ENCODE measurements at regions not wholly inside any gene's neighbourhood (a gene's known extent, or its start where the extent isn't known, plus 50 kb on each side); places are given as distances from the start of the nearest gene placed in this dataset.

DNA sequence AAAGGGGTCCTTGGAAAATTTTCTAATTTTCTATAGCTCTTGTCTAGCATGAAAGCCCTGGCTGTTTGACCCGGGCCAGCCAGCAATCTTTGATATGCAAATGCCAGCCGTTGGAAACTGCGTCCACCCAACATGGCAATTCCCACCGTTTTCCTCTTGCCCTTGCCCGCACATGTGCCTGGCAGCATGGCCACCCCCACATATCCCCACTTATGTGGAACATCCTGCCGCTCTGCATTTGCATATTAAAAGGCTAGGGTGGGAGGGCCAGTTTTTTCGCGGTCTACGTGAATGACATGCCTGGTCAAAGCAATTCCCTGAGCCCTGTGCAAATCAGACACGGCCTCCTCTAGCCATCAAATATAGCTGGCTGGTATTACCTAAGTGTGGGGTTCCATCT, 110.3 kb upstream of the TDRD3 start:
- Histone ChIP-seq H3K4me1 (ENCODE audit: control insufficient read depth in 1 of 2, low read depth in 2 of 2) (no peaks in the 10 kb centered on the region), H3K27me3 (replicated peaks; ENCODE audit: insufficient read depth) (no peaks in the 10 kb centered on the region), H3K9me3 (no peaks in the 10 kb centered on the region), H3K36me3 (no peaks in the 10 kb centered on the region), H3K27ac (no peak overlapping the region), H3K4me3 (no peak overlapping the region)
- no peak for ATAC-seq (ENCODE audit: insufficient number of reproducible peaks, low FRiP score, low read depth)
- no peak for DNase-seq (ENCODE audit: low spot score)
- TF ChIP-seq, protein P1, sequence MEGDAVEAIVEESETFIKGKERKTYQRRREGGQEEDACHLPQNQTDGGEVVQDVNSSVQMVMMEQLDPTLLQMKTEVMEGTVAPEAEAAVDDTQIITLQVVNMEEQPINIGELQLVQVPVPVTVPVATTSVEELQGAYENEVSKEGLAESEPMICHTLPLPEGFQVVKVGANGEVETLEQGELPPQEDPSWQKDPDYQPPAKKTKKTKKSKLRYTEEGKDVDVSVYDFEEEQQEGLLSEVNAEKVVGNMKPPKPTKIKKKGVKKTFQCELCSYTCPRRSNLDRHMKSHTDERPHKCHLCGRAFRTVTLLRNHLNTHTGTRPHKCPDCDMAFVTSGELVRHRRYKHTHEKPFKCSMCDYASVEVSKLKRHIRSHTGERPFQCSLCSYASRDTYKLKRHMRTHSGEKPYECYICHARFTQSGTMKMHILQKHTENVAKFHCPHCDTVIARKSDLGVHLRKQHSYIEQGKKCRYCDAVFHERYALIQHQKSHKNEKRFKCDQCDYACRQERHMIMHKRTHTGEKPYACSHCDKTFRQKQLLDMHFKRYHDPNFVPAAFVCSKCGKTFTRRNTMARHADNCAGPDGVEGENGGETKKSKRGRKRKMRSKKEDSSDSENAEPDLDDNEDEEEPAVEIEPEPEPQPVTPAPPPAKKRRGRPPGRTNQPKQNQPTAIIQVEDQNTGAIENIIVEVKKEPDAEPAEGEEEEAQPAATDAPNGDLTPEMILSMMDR (IDR thresholded peaks at IDR 0.05): no peak

DNA sequence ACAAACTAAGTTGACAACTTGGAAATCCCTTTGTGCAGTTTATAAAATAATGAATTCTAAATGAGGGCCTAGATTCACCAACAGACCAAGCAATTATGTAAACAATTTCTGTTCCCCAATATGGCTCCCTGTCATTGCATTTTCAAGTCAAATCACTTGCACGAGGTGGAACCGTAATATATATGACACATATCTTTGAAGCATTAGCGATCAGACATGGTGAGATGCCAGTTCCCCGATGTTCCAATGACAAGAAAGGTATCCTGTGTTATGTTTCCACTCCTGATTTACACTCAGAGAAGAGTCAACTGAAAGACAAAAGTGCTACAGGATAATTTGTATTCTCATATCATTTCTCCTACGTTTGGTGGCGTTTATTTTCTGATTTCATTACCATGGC, 108.5 kb upstream of the TDRD3 start:
- DNase-seq (ENCODE audit: low spot score) (no peak), ATAC-seq (ENCODE audit: insufficient number of reproducible peaks, low FRiP score, low read depth) (no peak)
- Histone ChIP-seq H3K4me3 (no peak overlapping the region), H3K9me3 (no peaks in the 10 kb centered on the region), H3K4me1 (ENCODE audit: control insufficient read depth in 1 of 2, low read depth in 2 of 2) (no peaks in the 10 kb centered on the region), H3K36me3 (no peaks in the 10 kb centered on the region), H3K27me3 (replicated peaks; ENCODE audit: insufficient read depth) (no peaks in the 10 kb centered on the region), H3K27ac (no peak overlapping the region)
- TF ChIP-seq, protein P1 (IDR thresholded peaks at IDR 0.05): no peak

DNA sequence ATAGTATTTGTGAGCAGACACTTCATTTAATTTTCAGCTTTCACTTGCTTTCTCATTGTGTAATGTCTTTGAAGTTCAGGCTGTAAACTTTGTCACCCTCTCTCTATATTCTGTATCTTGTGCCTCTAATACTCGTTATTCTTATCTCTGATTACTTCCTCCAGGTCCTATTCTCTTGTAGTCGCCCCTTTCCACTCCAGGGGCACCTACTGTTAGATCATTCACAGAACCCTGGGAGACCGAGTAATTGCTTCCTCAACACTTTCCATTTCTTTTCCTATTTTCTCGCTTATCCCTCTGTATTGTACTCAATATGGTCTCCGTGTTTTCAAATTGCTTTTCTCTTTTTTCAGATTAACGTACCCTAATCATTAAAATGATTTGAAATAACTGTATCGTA, 93.9 kb upstream of the TDRD3 start:
- no peaks in the 10 kb centered on the region for H3K36me3 ChIP-seq
- no peak overlapping the region for H3K4me3 ChIP-seq
- ATAC-seq (ENCODE audit: insufficient number of reproducible peaks, low FRiP score, low read depth) (no peak), DNase-seq (ENCODE audit: low spot score) (no peak)
- H3K4me1 ChIP-seq (ENCODE audit: control insufficient read depth in 1 of 2, low read depth in 2 of 2): no peaks in the 10 kb centered on the region
- H3K27me3 ChIP-seq (replicated peaks; ENCODE audit: insufficient read depth): no peaks in the 10 kb centered on the region
- H3K27ac ChIP-seq: no peak overlapping the region
- no peaks in the 10 kb centered on the region for H3K9me3 ChIP-seq
- TF ChIP-seq, protein P1 (IDR thresholded peaks at IDR 0.05): no peak

DNA sequence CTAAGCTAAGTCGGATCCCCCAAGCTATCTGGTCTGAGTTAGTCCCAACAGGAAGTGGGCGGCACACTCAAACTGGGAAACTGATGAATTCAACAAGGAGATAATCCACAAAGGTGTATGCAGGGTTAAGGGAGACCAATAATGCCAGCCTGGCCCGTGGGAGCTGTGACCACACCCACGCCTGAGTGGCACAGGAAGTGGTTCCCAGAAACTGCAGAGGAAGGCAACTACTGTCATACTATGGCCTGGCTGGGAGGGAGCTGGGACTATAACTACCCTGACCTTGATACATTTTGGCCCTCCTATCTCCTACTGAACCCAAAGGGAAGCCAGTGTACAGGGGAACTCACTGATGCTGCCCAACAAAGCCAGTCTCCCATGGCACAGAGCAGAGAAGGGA, 85.5 kb upstream of the TDRD3 start:
- Histone ChIP-seq H3K27me3 (replicated peaks; ENCODE audit: insufficient read depth) (no peaks in the 10 kb centered on the region), H3K27ac (no peak overlapping the region), H3K9me3 (no peaks in the 10 kb centered on the region), H3K4me3 (no peak overlapping the region), H3K4me1 (ENCODE audit: control insufficient read depth in 1 of 2, low read depth in 2 of 2) (no peaks in the 10 kb centered on the region), H3K36me3 (no peaks in the 10 kb centered on the region)
- DNase-seq (ENCODE audit: low spot score) (no peak), ATAC-seq (ENCODE audit: insufficient number of reproducible peaks, low FRiP score, low read depth) (no peak)
- TF ChIP-seq, protein P1 (IDR thresholded peaks at IDR 0.05): no peak

DNA sequence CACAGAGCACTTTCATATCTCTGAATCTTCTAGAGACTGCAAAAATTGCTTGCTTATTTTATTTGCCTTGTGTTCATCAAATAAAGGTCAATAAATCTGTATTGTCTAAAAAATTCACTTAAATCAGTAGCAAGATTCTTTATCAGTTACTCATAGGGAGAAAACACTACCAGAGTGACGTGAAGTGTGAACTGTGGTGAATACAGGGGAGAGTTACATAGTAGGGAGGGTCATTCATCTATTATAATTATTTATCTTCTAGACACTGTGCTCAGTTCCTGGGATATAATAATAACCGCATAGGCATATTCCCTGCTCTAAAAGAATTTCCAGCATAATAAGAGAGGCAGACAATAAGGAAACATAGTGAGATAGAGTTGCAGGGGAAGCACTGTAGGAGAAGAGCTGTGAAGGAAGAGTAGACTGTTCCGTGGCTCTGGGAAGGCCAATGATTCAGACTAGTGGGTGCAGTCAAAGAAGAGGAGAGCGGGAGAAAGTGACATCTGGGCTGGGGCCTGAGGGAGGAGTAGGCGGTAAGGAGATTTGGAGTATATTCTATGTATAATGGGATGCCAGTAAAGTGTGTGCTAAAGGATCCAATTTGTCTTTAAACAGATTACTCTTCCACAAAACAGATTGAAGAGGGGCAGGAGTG, 84.0 kb upstream of the TDRD3 start:
- no peak for DNase-seq (ENCODE audit: low spot score)
- no peaks in the 10 kb centered on the region for H3K36me3 ChIP-seq
- no peak overlapping the region for H3K27ac ChIP-seq
- H3K4me1 ChIP-seq (ENCODE audit: control insufficient read depth in 1 of 2, low read depth in 2 of 2): no peaks in the 10 kb centered on the region
- ATAC-seq (ENCODE audit: insufficient number of reproducible peaks, low FRiP score, low read depth): no peak
- TF ChIP-seq, protein P1 (IDR thresholded peaks at IDR 0.05): no peak
- no peak overlapping the region for H3K4me3 ChIP-seq
- no peaks in the 10 kb centered on the region for H3K9me3 ChIP-seq
- no peaks in the 10 kb centered on the region for H3K27me3 ChIP-seq (replicated peaks; ENCODE audit: insufficient read depth)

All from thoracic aorta (tissue), 2 donors.